ENCODE measurements at regions not wholly inside any gene's neighbourhood (a gene's known extent, or its start where the extent isn't known, plus 50 kb on each side); places are given as distances from the start of the nearest gene placed in this dataset.

- intact Hi-C loops (cut with DNase I; ENCODE audit: low total_unique reads) (no loop called here), in situ Hi-C loops (cut with MboI; ENCODE audit: low pct_ligation_motif_present in 1 of 4, low pct_unique_long_range_greater_than_20kb in 1 of 4, low sequenced_read_pairs in 3 of 4) (loop anchor here in 1 of 4 donors (25.0 kb wide), 1 partner anchor 109 kb away; no protein-coding TSS in a partner anchor)
- 93 to 98% methylated on average over 8 to 26 of the region's 26 CpGs for WGBS, 2 donors (ENCODE audit: low coverage in 1 of 2)
- DNase-seq, result no peak
- Histone ChIP-seq H3K9me3 (peaks cover 0 to 4% of the 10 kb centered on the region in 2 donors), H3K4me3 (no peak overlapping the region), H3K27me3 (peaks cover 3% of the 10 kb centered on the region), H3K36me3 (no peaks in the 10 kb centered on the region), H3K27ac (no peak overlapping the region), H3K4me1 (no peaks in the 10 kb centered on the region)
- no peak for TF ChIP-seq POLR2AphosphoS5 (IDR thresholded peaks at IDR 0.05)
- no peak for TF ChIP-seq POLR2A (IDR thresholded peaks at IDR 0.05)
- TF ChIP-seq CTCF (IDR thresholded peaks at IDR 0.05), result no peak
- TF ChIP-seq EP300 (IDR thresholded peaks at IDR 0.05; ENCODE audit: low read depth), result no peak
Observed at GRCh38 chr18:78703291-78703690, 276.3 kb upstream of the SALL3 start.

- in situ Hi-C loops (cut with MboI; ENCODE audit: low pct_ligation_motif_present in 1 of 4, low pct_unique_long_range_greater_than_20kb in 1 of 4, low sequenced_read_pairs in 3 of 4), result loop anchor here in 1 of 4 donors (25.0 kb wide), 1 partner anchor 107 kb away; no protein-coding TSS in a partner anchor
- intact Hi-C loops (cut with DNase I; ENCODE audit: low total_unique reads), result no loop called here
- TF ChIP-seq EP300 (IDR thresholded peaks at IDR 0.05; ENCODE audit: low read depth), result no peak
- no peak for TF ChIP-seq CTCF (IDR thresholded peaks at IDR 0.05)
- TF ChIP-seq POLR2AphosphoS5 (IDR thresholded peaks at IDR 0.05), result no peak
- TF ChIP-seq POLR2A (IDR thresholded peaks at IDR 0.05), result no peak
Observed at GRCh38 chr18:78704971-78705461, 274.6 kb upstream of the SALL3 start.

GRCh38 chr18:78709261-78709809 lies 270.3 kb upstream of the SALL3 start:
- TF ChIP-seq POLR2A (IDR thresholded peaks at IDR 0.05) (no peak), EP300 (IDR thresholded peaks at IDR 0.05; ENCODE audit: low read depth) (no peak), POLR2AphosphoS5 (IDR thresholded peaks at IDR 0.05) (no peak), CTCF (IDR thresholded peaks at IDR 0.05) (no peak)
- H3K4me3 ChIP-seq, result no peak overlapping the region
- H3K36me3 ChIP-seq, result no peaks in the 10 kb centered on the region
- in situ Hi-C loops (cut with MboI; ENCODE audit: low pct_ligation_motif_present in 1 of 4, low pct_unique_long_range_greater_than_20kb in 1 of 4, low sequenced_read_pairs in 3 of 4), result loop anchor here in 1 of 4 donors (25.0 kb wide), 1 partner anchor 103 kb away; no protein-coding TSS in a partner anchor
- 80 to 81% methylated on average over 1 to 8 of the region's 8 CpGs for WGBS, 2 donors (ENCODE audit: low coverage in 1 of 2)
- DNase-seq, result no peak
- intact Hi-C loops (cut with DNase I; ENCODE audit: low total_unique reads), result no loop called here
- H3K27me3 ChIP-seq, result no peaks in the 10 kb centered on the region
- H3K27ac ChIP-seq, result no peak overlapping the region
- H3K9me3 ChIP-seq, result peaks cover 0 to 7% of the 10 kb centered on the region in 2 donors
- no peaks in the 10 kb centered on the region for H3K4me1 ChIP-seq

More at GRCh38 chr18:78704971-78705461, 274.6 kb upstream of the SALL3 start:
- Histone ChIP-seq H3K4me1 (no peaks in the 10 kb centered on the region), H3K4me3 (no peak overlapping the region), H3K27ac (no peak overlapping the region), H3K9me3 (peaks cover 0 to 7% of the 10 kb centered on the region in 2 donors), H3K27me3 (peaks cover 3% of the 10 kb centered on the region), H3K36me3 (no peaks in the 10 kb centered on the region)
- DNase-seq, result no peak
- 73% methylated on average over 16 of the region's 16 CpGs; no CpG with 5 or more reads in 1 of the 2 donors for WGBS, 2 donors (ENCODE audit: low coverage in 1 of 2)

GRCh38 chr18:78711316-78711715 lies 268.3 kb upstream of the SALL3 start:
- no peak for DNase-seq
- 81 to 87% methylated on average over 7 to 8 of the region's 8 CpGs for WGBS, 2 donors (ENCODE audit: low coverage in 1 of 2)
- Histone ChIP-seq H3K4me1 (no peaks in the 10 kb centered on the region), H3K27me3 (no peaks in the 10 kb centered on the region), H3K27ac (no peak overlapping the region), H3K4me3 (no peak overlapping the region), H3K36me3 (no peaks in the 10 kb centered on the region), H3K9me3 (peaks cover 0 to 7% of the 10 kb centered on the region in 2 donors)
- intact Hi-C loops (cut with DNase I; ENCODE audit: low total_unique reads), result no loop called here
- in situ Hi-C loops (cut with MboI; ENCODE audit: low pct_ligation_motif_present in 1 of 4, low pct_unique_long_range_greater_than_20kb in 1 of 4, low sequenced_read_pairs in 3 of 4), result loop anchor here in 1 of 4 donors (25.0 kb wide), 1 partner anchor 101 kb away; no protein-coding TSS in a partner anchor
- TF ChIP-seq POLR2AphosphoS5 (IDR thresholded peaks at IDR 0.05) (no peak), EP300 (IDR thresholded peaks at IDR 0.05; ENCODE audit: low read depth) (no peak), POLR2A (IDR thresholded peaks at IDR 0.05) (no peak), CTCF (IDR thresholded peaks at IDR 0.05) (no peak)
